ENCODE measurements at regions not wholly inside any gene's neighbourhood (a gene's known extent, or its start where the extent isn't known, plus 50 kb on each side); places are given as distances from the start of the nearest gene placed in this dataset.

- no peaks in the 10 kb centered on the region for H3K36me3 ChIP-seq
- no peak overlapping the region for H3K4me3 ChIP-seq
- no peaks in the 10 kb centered on the region for H3K27me3 ChIP-seq
- DNase-seq (no peak), ATAC-seq (no peak)
- no peak for TF ChIP-seq CTCF (IDR thresholded peaks at IDR 0.05)
- intact Hi-C loops (cut with DNase I), result no loop called here
- H3K27ac ChIP-seq, result no peak overlapping the region
- H3K9me3 ChIP-seq, result no peaks in the 10 kb centered on the region
- H3K4me1 ChIP-seq, result peaks cover 5% of the 10 kb centered on the region
Measured at GRCh38 chr15:96043591-96044171, 286.8 kb upstream of the NR2F2 start.

GRCh38 chr15:96046620-96047240, 283.8 kb upstream of the NR2F2 start:
- intact Hi-C loops (cut with DNase I), result no loop called here
- no peaks in the 10 kb centered on the region for H3K27me3 ChIP-seq
- peaks cover 5% of the 10 kb centered on the region for H3K4me1 ChIP-seq
- no peak for TF ChIP-seq CTCF (IDR thresholded peaks at IDR 0.05)
- DNase-seq, result no peak
- no peak overlapping the region for H3K27ac ChIP-seq
- no peaks in the 10 kb centered on the region for H3K9me3 ChIP-seq
- H3K36me3 ChIP-seq, result no peaks in the 10 kb centered on the region
- ATAC-seq, result no peak
- H3K4me3 ChIP-seq, result no peak overlapping the region

DNA sequence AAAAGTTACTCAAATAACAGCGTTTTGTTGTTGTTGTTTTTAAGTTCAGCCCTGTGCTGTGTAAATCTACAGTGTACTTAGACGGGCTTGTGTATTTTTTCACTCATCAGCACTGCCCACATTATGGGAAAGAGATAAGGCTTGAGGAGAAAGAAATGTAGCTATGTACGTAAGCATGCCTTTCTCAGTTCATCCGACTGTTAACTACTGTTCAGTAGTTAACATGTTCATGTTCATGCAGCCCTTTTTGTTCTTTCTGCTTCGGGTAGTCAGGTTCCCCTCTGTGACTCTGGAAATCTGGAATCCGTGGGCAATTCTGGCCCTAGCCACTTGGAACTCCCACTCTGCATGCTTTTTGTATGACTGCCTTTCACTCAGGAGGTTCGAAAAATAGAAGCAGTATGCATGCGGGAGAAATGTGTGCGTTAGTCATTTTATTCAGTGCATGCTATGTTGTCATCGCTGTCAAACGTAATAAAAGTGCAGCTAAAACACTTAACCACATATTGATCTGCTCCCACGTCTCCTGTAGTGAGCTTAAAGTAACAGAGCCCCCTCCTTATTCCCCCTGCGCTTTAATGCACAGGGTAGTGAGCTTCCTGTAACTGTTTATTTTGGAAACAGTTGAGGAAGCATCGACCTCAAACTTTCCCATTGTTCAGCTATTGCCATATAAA, 283.1 kb upstream of the NR2F2 start:
- Histone ChIP-seq H3K27me3 (no peaks in the 10 kb centered on the region), H3K27ac (no peak overlapping the region), H3K4me1 (peaks cover 5% of the 10 kb centered on the region), H3K9me3 (no peaks in the 10 kb centered on the region), H3K4me3 (no peak overlapping the region), H3K36me3 (no peaks in the 10 kb centered on the region)
- DNase-seq, result no peak
- TF ChIP-seq CTCF (IDR thresholded peaks at IDR 0.05), result no peak
- intact Hi-C loops (cut with DNase I), result no loop called here
- no peak for ATAC-seq

DNA sequence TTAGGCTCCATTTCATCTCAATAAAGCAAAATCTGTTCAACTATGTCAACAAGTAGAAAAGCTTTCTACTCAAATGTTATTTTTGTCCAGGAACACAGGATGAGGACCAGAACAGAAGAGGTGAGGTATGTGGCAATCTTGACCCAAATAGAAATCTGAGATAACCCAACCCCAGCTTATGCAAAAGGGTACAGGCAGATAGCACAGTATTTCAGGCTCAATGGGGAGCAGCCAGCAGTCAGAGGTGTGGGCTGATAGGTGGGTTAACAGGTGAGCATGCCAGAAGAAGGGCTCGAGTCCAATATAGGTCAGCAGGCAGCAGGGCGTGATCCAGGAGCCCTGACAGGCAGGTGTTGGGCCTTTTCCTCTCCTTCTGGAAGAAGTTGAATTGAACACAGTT, 281.2 kb upstream of the NR2F2 start:
- no peak for TF ChIP-seq CTCF (IDR thresholded peaks at IDR 0.05)
- peaks cover 21% of the 10 kb centered on the region for H3K4me1 ChIP-seq
- no peak overlapping the region for H3K27ac ChIP-seq
- intact Hi-C loops (cut with DNase I), result no loop called here
- DNase-seq (no peak), ATAC-seq (peak; percentile 29)
- no peak overlapping the region for H3K4me3 ChIP-seq
- H3K27me3 ChIP-seq, result peaks cover 10% of the 10 kb centered on the region
- H3K9me3 ChIP-seq, result no peaks in the 10 kb centered on the region
- no peaks in the 10 kb centered on the region for H3K36me3 ChIP-seq

GRCh38 chr15:96049766-96050165, 280.7 kb upstream of the NR2F2 start:
- Histone ChIP-seq H3K4me3 (no peak overlapping the region), H3K9me3 (no peaks in the 10 kb centered on the region), H3K27me3 (peaks cover 10% of the 10 kb centered on the region), H3K4me1 (peaks cover 21% of the 10 kb centered on the region), H3K27ac (no peak overlapping the region), H3K36me3 (no peaks in the 10 kb centered on the region)
- intact Hi-C loops (cut with DNase I), result no loop called here
- TF ChIP-seq CTCF (IDR thresholded peaks at IDR 0.05), result no peak
- DNase-seq, result no peak
- ATAC-seq, result no peak
